Left ventricle myocardium superior (tissue), 1 donor: ENCODE measurements at regions not wholly inside any gene's neighbourhood (a gene's known extent, or its start where the extent isn't known, plus 50 kb on each side); places are given as distances from the start of the nearest gene placed in this dataset.
"Not testable (repeated sequence)": the region's sequence is repeated elsewhere in the genome, so short reads cannot be mapped to it uniquely, and the experiment has no call there.

Experiments used
- ATAC-seq: fragments of 200-7000 bp; cut with Tn5 transposase; one replicate; pipeline ENCODE4 v1.9.1; 2020; ENCODE audit warnings: mild to moderate bottlenecking, moderate library complexity
- DNase-seq: peaks from one replicate; pipeline ENCODE4 v3.0.0-alpha.2; 2020
- intact Hi-C: fragments of 100-400 bp; cut with micrococcal nuclease; formaldehyde crosslinking; loops from one replicate; pipeline ENCODE4 v1.11.0; 2022
- donor health status: DM: no; HTN: yes; CAD: no; lungs with severe emphysema.

- intact Hi-C loops: no loop called here
- DNase-seq: no peak
- no peak for ATAC-seq
Observed at GRCh38 chr1:166302989-166303758, 136.4 kb upstream of the FAM78B start.

GRCh38 chr1:166304131-166304530, 137.3 kb upstream of the FAM78B start:
- intact Hi-C loops: no loop called here
- DNase-seq (no peak), ATAC-seq (no peak)

- intact Hi-C loops: no loop called here
- ATAC-seq: peak; percentile 52
- DNase-seq: no peak
Observed at GRCh38 chr1:166305371-166305770, 138.6 kb upstream of the FAM78B start.

GRCh38 chr1:166307261-166308188, 140.7 kb upstream of the FAM78B start:
- ATAC-seq (peak; percentile 98), DNase-seq (peak; percentile 77)
- intact Hi-C loops: no loop called here

- intact Hi-C loops: not testable (repeated sequence)
Observed at GRCh38 chr1:166316306-166316705, 149.5 kb upstream of the FAM78B start.

GRCh38 chr1:166322470-166322869, 155.7 kb upstream of the FAM78B start:
- intact Hi-C loops: no loop called here
- ATAC-seq (no peak), DNase-seq (no peak)

More at GRCh38 chr1:166316306-166316705, 149.5 kb upstream of the FAM78B start:
- not testable (repeated sequence) for ATAC-seq, DNase-seq

GRCh38 chr1:166327886-166328285, 161.1 kb upstream of the FAM78B start:
- intact Hi-C loops: no loop called here
- peak; percentile 76 for ATAC-seq
- no peak for DNase-seq

- ATAC-seq (no peak), DNase-seq (no peak)
- intact Hi-C loops: no loop called here
Observed at GRCh38 chr1:166328956-166329355, 162.2 kb upstream of the FAM78B start.

GRCh38 chr1:166330096-166330495, 163.3 kb upstream of the FAM78B start:
- DNase-seq: no peak
- intact Hi-C loops: no loop called here
- ATAC-seq: no peak

- DNase-seq: no peak
- no peak for ATAC-seq
- intact Hi-C loops: no loop called here
Observed at GRCh38 chr1:166338105-166338504, 171.3 kb upstream of the FAM78B start.

- intact Hi-C loops: no loop called here
- ATAC-seq: no peak
- DNase-seq: no peak
Observed at GRCh38 chr1:166340709-166341108, 173.9 kb upstream of the FAM78B start.

GRCh38 chr1:166343276-166343675, 176.5 kb upstream of the FAM78B start:
- no peak for ATAC-seq
- intact Hi-C loops: no loop called here
- no peak for DNase-seq

GRCh38 chr1:166350490-166350889, 183.7 kb upstream of the FAM78B start:
- intact Hi-C loops: no loop called here
- ATAC-seq (no peak), DNase-seq (no peak)

GRCh38 chr1:166351676-166352075, 184.9 kb upstream of the FAM78B start:
- intact Hi-C loops: no loop called here
- DNase-seq (no peak), ATAC-seq (no peak)

- intact Hi-C loops: no loop called here
- DNase-seq: no peak
Observed at GRCh38 chr1:166353213-166353612, 186.4 kb upstream of the FAM78B start.

GRCh38 chr1:166354406-166354805, 187.6 kb upstream of the FAM78B start:
- intact Hi-C loops: no loop called here
- DNase-seq (no peak), ATAC-seq (no peak)

More at GRCh38 chr1:166353213-166353612, 186.4 kb upstream of the FAM78B start:
- ATAC-seq: no peak

- ATAC-seq (no peak), DNase-seq (no peak)
- intact Hi-C loops: no loop called here
Observed at GRCh38 chr1:166365081-166365480, 198.3 kb upstream of the FAM78B start.

GRCh38 chr1:166368030-166368429, 201.2 kb upstream of the FAM78B start:
- intact Hi-C loops: no loop called here
- no peak for ATAC-seq

GRCh38 chr1:166377896-166378295, 211.1 kb upstream of the FAM78B start:
- intact Hi-C loops: no loop called here
- ATAC-seq (no peak), DNase-seq (no peak)

More at GRCh38 chr1:166368030-166368429, 201.2 kb upstream of the FAM78B start:
- no peak for DNase-seq

GRCh38 chr1:166378805-166379204, 212.0 kb upstream of the FAM78B start:
- ATAC-seq (peak; percentile 54), DNase-seq (no peak)
- intact Hi-C loops: no loop called here
